SK-N-SH treated with all-trans-retinoic acid at 6 μM for 48 hours (cell line): ENCODE measurements at regions not wholly inside any gene's neighbourhood (a gene's known extent, or its start where the extent isn't known, plus 50 kb on each side); places are given as distances from the start of the nearest gene placed in this dataset.

Source experiments
- ATAC-seq: fragments of 200-7000 bp; cut with Tn5 transposase; 3 replicates; pipeline ENCODE4 v1.9.1; 2020; ENCODE audit warnings: mild to moderate bottlenecking, moderate library complexity
- ARNTL ChIP-seq: fragments of 450-650 bp; formaldehyde crosslinking; IDR thresholded peaks from 2 replicates; pipeline ENCODE4 v1.5.0; 2020; ENCODE audit warnings: low read depth, mild to moderate bottlenecking, moderate library complexity, borderline replicate concordance
- CREB5 ChIP-seq: fragments of 250-450 bp; sonication (Bioruptor Pico); IDR thresholded peaks from 2 replicates; pipeline ENCODE4 v1.5.1; 2020; ENCODE audit warnings: low read depth, mild to moderate bottlenecking, moderate library complexity
- CSDC2 ChIP-seq: fragments of 250-450 bp; sonication (Bioruptor Pico); IDR thresholded peaks from 2 replicates; pipeline ENCODE4 v1.5.0; 2020; ENCODE audit warnings: mild to moderate bottlenecking, moderate library complexity
- CSRNP3 ChIP-seq: fragments of 250-450 bp; sonication (Bioruptor Pico); IDR thresholded peaks from 2 replicates; pipeline ENCODE4 v1.5.1; 2021; ENCODE audit warnings: mild to moderate bottlenecking, moderate library complexity
- ESRRG ChIP-seq: fragments of 250-450 bp; sonication (Bioruptor Pico); IDR thresholded peaks from 2 replicates; pipeline ENCODE4 v1.6.1; 2021; ENCODE audit warnings: mild to moderate bottlenecking
- GLIS3 ChIP-seq: fragments of 250-450 bp; sonication (Bioruptor Pico); IDR thresholded peaks from 2 replicates; pipeline ENCODE4 v1.5.0; 2020; ENCODE audit warnings: mild to moderate bottlenecking, moderate library complexity
- ISL1 ChIP-seq: fragments of 250-450 bp; sonication (Bioruptor Pico); IDR thresholded peaks from 2 replicates; pipeline ENCODE4 v2.1.2; 2022; ENCODE audit warnings: mild to moderate bottlenecking, moderate library complexity
- OSR1 ChIP-seq: fragments of 250-450 bp; sonication (Bioruptor Pico); IDR thresholded peaks from 2 replicates; pipeline ENCODE4 v1.8.0; 2022; ENCODE audit warnings: moderate library complexity, mild to moderate bottlenecking, inconsistent platforms
- PATZ1 ChIP-seq: fragments of 250-450 bp; sonication (Bioruptor Pico); IDR thresholded peaks from 2 replicates; pipeline ENCODE4 v1.8.0; 2020; ENCODE audit warnings: mild to moderate bottlenecking, moderate library complexity, borderline replicate concordance
- PPARA ChIP-seq: fragments of 250-450 bp; sonication (Bioruptor Pico); IDR thresholded peaks from 2 replicates; pipeline ENCODE4 v1.5.0; 2020; ENCODE audit warnings: mild to moderate bottlenecking, borderline replicate concordance
- SNAI2 ChIP-seq: fragments of 250-450 bp; sonication (Bioruptor Pico); IDR thresholded peaks from 2 replicates; pipeline ENCODE4 v1.5.0; 2020; ENCODE audit warnings: mild to moderate bottlenecking, moderate library complexity
- TCF4 ChIP-seq: fragments of 250-450 bp; sonication (Bioruptor Pico); IDR thresholded peaks from 2 replicates; pipeline ENCODE4 v1.8.0; 2021; ENCODE audit warnings: mild to moderate bottlenecking, moderate library complexity, borderline replicate concordance
- TOX ChIP-seq: fragments of 250-450 bp; sonication (Bioruptor Pico); IDR thresholded peaks from 2 replicates; pipeline ENCODE4 v1.8.0; 2021; ENCODE audit warnings: mild to moderate bottlenecking, moderate library complexity, borderline replicate concordance
- TSHZ2 ChIP-seq: fragments of 250-450 bp; sonication (Bioruptor Pico); IDR thresholded peaks from 2 replicates; pipeline ENCODE4 v1.5.0; 2020; ENCODE audit warnings: mild to moderate bottlenecking, moderate library complexity
- ZC3H10 ChIP-seq: fragments of 250-450 bp; sonication (Bioruptor Pico); IDR thresholded peaks from 2 replicates; pipeline ENCODE4 v1.5.1; 2021; ENCODE audit warnings: mild to moderate bottlenecking, moderate library complexity
- ZFP3 ChIP-seq: fragments of 250-450 bp; sonication (Bioruptor Pico); IDR thresholded peaks from 2 replicates; pipeline ENCODE4 v1.5.0; 2020; ENCODE audit warnings: mild to moderate bottlenecking, moderate library complexity
- ZFP30 ChIP-seq: fragments of 450-650 bp; formaldehyde crosslinking; IDR thresholded peaks from 2 replicates; pipeline ENCODE4 v1.5.0; 2022; ENCODE audit warnings: mild to moderate bottlenecking, moderate library complexity
- ZNF565 ChIP-seq: fragments of 450-650 bp; formaldehyde crosslinking; conservative IDR thresholded peaks from 2 replicates; pipeline ENCODE4 v1.5.0; 2020; ENCODE audit warnings: low read depth, mild to moderate bottlenecking, moderate library complexity
- ZNF70 ChIP-seq: fragments of 450-650 bp; formaldehyde crosslinking; IDR thresholded peaks from 2 replicates; pipeline ENCODE4 v1.5.0; 2020; ENCODE audit warnings: mild to moderate bottlenecking, moderate library complexity
- ZNF8 ChIP-seq: fragments of 450-650 bp; formaldehyde crosslinking; IDR thresholded peaks from 2 replicates; pipeline ENCODE4 v1.5.0; 2020; ENCODE audit warnings: mild to moderate bottlenecking, moderate library complexity

GRCh38 chr1:91611483-91611917, 110.8 kb downstream of the CDC7 start:
- no peak for TF ChIP-seq GLIS3
- no peak for TF ChIP-seq ARNTL
- no peak for TF ChIP-seq PATZ1 (CRISPR knock-in tag)
- ATAC-seq, result no peak

GRCh38 chr1:91613595-91613994, 112.9 kb downstream of the CDC7 start:
- no peak for TF ChIP-seq ZNF70
- ATAC-seq, result no peak

GRCh38 chr1:91616712-91617111, 116.1 kb downstream of the CDC7 start:
- no peak for TF ChIP-seq PATZ1 (CRISPR knock-in tag)
- TF ChIP-seq OSR1 (CRISPR knock-in tag), result no peak
- TF ChIP-seq ARNTL, result no peak
- TF ChIP-seq ZNF8 (CRISPR knock-in tag), result no peak
- no peak for TF ChIP-seq CREB5 (CRISPR knock-in tag)
- TF ChIP-seq GLIS3, result no peak
- TF ChIP-seq CSRNP3 (CRISPR knock-in tag), result no peak
- no peak for TF ChIP-seq PPARA (CRISPR knock-in tag)
- TF ChIP-seq TCF4, result no peak
- TF ChIP-seq ZNF565 (CRISPR knock-in tag), result no peak
- TF ChIP-seq TOX (CRISPR knock-in tag), result no peak
- no peak for TF ChIP-seq ISL1 (CRISPR knock-in tag)
- no peak for TF ChIP-seq TSHZ2
- TF ChIP-seq SNAI2 (CRISPR knock-in tag), result no peak
- TF ChIP-seq CSDC2, result no peak
- no peak for TF ChIP-seq ZFP30
- ATAC-seq, result no peak

- no peak for ATAC-seq
- TF ChIP-seq ISL1 (CRISPR knock-in tag), result no peak
- no peak for TF ChIP-seq ZFP3 (CRISPR knock-in tag)
- no peak for TF ChIP-seq SNAI2 (CRISPR knock-in tag)
- TF ChIP-seq ARNTL, result no peak
- TF ChIP-seq CSRNP3 (CRISPR knock-in tag), result no peak
- TF ChIP-seq OSR1 (CRISPR knock-in tag), result no peak
- no peak for TF ChIP-seq TCF4
- no peak for TF ChIP-seq ESRRG
- no peak for TF ChIP-seq ZC3H10 (CRISPR knock-in tag)
- no peak for TF ChIP-seq ZFP30
- no peak for TF ChIP-seq ZNF70
These were observed 116.7 kb downstream of the CDC7 start for GRCh38 chr1:91617285-91617765.
